AG10803 (cell line): ENCODE measurements at regions not wholly inside any gene's neighbourhood (a gene's known extent, or its start where the extent isn't known, plus 50 kb on each side); places are given as distances from the start of the nearest gene placed in this dataset.

Experiments
- DNase-seq: peaks from one replicate; pipeline ENCODE4 v3.0.0; 2010; ENCODE audit warnings: low read depth
- H3K4me3 ChIP-seq: 2 replicates; pipeline ENCODE4 v1.5.1; 2011; ENCODE audit warnings: mild to moderate bottlenecking, low read length, control low read depth
- TF ChIP-seq, protein P1 (sequence below): conservative IDR thresholded peaks from 2 replicates; pipeline ENCODE4 v1.5.1; 2011; ENCODE audit warnings: mild to moderate bottlenecking, low read length, control low read depth, inconsistent platforms

DNA sequence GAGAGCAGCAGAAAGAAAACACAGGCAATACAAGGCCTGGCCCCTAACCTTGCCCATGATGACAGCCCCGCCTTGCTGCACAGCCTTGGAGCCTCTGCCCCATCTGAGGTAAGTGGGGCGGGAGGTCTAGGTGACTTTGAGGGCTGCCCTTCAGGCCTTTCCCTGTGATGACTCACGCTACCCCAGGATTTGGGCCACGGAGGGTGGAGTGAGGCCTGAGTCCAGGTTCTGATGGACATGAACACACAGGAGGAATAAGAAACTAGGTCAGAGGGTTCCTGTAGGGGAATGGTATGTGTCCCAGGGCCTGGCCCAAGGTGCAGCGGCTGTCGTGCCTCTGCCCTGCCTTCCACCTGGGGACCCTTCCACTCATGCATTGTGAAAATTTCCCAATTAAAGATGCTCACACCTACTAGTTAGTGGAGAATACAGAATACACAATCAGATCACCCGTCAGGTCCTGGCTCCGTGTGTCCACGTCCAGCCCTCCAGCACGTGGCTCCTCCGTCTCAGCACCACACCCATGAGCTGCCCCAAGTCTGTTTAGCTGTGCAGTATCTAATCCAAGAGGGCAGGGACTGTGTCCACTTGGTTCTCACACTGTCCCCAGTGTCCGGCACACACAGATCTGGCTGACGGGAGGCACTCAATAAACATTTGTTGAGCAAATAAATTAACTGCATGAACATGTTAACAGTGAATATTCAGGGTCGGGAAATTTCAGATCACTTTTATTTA lies 111.0 kb downstream of the CHST1 start:
- no peak overlapping the region for H3K4me3 ChIP-seq
- DNase-seq = no peak
- TF ChIP-seq, protein P1, sequence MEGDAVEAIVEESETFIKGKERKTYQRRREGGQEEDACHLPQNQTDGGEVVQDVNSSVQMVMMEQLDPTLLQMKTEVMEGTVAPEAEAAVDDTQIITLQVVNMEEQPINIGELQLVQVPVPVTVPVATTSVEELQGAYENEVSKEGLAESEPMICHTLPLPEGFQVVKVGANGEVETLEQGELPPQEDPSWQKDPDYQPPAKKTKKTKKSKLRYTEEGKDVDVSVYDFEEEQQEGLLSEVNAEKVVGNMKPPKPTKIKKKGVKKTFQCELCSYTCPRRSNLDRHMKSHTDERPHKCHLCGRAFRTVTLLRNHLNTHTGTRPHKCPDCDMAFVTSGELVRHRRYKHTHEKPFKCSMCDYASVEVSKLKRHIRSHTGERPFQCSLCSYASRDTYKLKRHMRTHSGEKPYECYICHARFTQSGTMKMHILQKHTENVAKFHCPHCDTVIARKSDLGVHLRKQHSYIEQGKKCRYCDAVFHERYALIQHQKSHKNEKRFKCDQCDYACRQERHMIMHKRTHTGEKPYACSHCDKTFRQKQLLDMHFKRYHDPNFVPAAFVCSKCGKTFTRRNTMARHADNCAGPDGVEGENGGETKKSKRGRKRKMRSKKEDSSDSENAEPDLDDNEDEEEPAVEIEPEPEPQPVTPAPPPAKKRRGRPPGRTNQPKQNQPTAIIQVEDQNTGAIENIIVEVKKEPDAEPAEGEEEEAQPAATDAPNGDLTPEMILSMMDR = no peak

DNA sequence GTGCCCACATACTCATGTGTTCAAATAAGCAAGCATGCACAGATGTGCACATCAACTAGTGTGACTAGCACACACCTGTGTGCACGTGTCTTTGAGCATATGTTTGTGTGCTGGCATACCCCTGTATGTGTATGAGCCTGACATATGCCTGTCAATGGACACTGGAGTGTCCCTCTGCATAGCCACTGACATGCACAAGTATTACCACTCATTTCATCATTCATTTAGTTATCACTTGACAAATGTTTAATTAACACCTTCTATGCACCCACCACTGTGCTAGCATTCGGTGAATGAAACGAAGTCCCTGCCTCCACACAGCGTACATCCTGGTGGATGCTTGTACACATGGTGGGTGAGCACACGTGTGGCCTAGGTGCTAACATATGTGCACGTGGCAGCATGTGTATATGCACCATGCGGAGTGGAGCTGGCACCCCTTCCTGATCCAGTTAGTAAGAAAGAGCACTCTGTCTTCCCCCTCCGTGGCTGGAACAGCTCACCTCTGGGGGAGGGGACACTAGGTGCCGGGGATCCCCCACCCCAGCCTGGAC lies 112.0 kb downstream of the CHST1 start:
- no peak overlapping the region for H3K4me3 ChIP-seq
- no peak for DNase-seq
- TF ChIP-seq, protein P1 = no peak

DNA sequence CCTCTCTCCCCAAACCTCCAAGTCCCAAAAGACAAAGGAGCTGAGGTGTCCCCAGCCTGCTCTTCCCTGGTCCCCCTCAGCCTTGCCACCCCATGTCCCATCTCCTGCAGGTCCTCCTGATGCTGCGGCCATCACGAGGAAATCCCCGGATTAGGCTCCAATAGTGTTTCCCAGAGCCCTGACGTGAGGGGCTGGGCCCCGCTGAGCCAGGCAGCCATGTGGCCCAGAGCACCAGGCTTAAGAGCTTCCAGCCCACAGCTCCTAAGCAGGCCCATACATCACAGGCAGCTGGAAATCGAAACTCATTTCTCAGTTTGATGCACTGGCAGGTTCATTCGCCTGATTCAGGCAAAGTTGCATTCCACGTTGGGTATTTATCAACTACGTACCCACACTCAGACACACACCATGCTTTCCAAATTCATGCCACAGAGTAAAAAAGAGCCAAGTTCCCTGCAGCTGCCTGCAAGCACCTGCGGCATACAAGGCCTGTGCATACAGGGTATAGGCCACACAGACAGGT lies 114.2 kb downstream of the CHST1 start:
- DNase-seq = no peak
- no peak overlapping the region for H3K4me3 ChIP-seq
- TF ChIP-seq, protein P1 = no peak

DNA sequence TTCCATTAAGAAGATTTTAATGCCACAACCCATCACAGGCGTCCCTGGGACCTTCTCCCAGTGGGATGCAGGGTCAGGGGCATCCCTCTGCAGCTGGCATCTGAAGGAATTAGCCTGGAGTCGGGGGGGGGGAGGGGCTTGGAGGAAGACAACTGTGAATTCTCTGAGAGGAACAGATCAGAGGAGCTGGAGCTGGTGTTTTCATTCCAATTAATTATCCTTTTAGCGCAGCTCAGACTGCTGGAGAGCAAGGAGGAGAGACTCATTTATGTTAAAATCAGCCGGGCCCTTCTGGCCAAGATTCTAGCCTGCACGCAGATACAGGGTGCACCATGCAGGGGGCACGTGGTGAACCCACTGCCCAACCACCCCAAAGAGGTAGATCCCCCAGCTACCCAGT lies 116.2 kb downstream of the CHST1 start:
- no peak overlapping the region for H3K4me3 ChIP-seq
- TF ChIP-seq, protein P1 = no peak
- no peak for DNase-seq

DNA sequence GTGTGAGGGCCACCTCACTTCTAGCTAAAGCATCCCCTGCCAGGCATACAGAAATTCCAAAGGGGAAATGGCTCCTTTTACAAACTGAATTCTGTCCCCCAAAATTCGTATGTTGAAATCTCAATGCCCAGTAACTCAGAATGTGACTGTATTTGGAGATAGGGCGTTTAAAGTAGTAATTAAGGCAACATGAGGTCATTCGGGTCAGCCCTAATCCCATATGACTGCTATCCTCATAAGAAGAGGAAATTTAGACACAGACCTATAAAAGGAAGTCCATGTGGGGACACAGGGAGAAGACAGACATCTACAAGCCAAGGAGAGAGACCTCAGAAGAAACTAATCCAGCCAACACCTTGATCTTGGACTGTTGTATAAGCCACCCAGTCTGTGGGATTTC lies 119.1 kb downstream of the CHST1 start:
- DNase-seq = no peak
- TF ChIP-seq, protein P1 = no peak
- no peak overlapping the region for H3K4me3 ChIP-seq

DNA sequence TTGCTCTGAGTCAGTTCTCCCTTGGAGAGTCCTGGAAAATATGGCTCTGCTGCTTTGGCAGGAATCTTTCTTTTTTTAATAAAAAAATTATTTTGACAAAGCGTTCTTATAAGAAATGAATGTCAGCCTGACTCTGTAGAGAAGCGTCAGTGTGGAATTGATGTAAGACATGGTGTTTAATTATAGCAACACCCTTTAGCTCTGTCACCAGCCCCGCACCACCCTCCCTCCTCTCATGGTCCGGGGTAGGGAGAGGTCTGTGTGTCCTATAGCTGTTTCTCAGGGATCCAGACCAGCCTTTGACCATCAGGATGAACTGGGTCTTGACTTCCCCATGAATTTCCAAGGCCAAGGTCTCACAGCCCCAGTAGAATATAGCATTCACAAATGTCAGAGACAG lies 120.6 kb downstream of the CHST1 start:
- H3K4me3 ChIP-seq = no peak overlapping the region
- TF ChIP-seq, protein P1 = no peak
- no peak for DNase-seq

DNA sequence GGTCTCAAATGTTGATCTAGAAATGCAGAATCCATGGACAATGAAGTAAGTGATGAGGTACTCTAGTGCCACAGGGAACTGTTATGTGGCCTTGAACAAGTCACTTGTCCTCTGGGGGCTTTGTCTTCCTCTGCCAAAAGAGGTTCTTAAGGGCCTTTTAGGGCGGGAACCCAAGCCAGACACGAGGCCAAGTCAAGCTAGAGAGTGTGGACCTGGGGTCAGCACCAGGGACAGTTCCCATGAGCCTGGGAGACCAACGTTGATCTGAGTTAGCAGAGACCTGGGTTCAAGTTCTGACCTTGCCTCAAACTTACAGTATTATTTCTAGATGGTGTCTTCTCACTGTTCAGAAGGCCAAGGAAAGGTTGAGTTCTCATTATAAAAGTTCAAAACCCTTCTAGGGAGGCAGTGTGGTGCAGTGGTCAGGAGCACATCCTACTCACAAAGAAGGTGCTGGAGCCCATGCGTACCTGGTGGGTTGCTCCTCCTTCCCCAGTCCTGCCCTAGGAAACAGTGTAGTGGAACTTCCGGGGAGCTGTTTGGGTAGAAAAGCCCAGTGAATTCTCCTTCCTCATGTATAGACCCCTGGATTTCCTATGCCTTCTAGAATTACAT lies 121.5 kb downstream of the CHST1 start:
- DNase-seq = no peak
- TF ChIP-seq, protein P1 = no peak
- H3K4me3 ChIP-seq = no peak overlapping the region
